ENCODE measurements at regions not wholly inside any gene's neighbourhood (a gene's known extent, or its start where the extent isn't known, plus 50 kb on each side); places are given as distances from the start of the nearest gene placed in this dataset.

DNA sequence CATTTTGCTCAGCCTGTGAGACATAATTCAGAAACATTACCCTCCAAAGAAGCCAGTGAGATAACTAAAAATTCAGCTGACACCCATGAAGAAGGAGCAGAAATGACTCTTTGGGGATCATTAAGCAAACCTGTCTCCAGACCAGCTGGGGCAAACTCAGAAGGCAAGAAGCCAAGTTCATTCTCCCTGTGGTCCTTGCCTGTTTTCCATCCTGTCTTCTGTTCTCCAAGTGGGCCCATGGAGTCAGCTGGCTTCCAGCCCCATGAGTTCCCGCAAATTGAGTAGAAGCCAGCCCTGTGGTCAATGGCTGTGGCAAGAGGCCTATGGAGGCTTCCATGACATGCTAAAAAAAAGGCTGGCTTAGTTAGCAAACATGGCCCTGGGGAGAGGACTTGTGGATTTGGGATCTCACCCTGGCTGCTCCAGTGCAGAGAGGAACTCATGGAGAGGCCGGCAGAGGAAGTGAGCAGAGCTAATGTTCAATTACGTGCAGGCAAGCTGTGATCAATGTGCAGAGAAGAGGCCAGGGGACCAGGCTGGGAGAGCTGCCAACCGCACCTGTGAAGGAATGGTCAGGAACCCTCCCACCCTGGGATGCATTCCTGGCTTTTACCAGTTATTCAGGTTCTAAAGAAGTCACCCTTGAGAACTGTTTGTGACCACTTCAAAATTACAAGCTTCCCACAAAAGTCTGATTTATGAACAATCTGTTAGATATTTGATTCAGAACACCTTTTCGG, 229.1 kb downstream of the TSHZ3 start:
- DNase-seq (ENCODE audit: low spot score), result no peak

DNA sequence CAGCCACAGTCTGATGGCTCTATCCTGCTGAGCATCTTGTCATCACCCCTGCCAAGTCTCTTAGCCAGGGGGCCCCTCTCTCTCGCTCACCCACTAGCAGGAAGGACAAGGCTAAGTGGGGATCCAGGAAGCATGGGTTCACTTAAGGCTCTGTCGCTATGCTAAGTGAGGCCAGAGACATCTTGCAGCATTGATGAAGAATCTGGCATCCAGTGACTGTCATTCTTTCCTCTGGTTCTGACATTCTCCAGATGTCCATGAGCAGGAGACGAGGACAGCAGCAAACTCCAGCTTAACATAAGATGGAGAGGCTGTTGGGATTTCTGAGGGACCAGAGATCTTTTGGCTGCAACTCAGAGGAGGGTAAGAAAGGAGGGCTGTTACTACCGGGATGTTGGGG, 230.2 kb downstream of the TSHZ3 start:
- DNase-seq (ENCODE audit: low spot score), result no peak

GRCh38 chr19:31118287-31118955, 230.8 kb downstream of the TSHZ3 start:
- no peak for DNase-seq (ENCODE audit: low spot score)

- DNase-seq (ENCODE audit: low spot score), result no peak
Observed at GRCh38 chr19:31114585-31114984, 234.7 kb downstream of the TSHZ3 start.

- no peak for DNase-seq (ENCODE audit: low spot score)
Observed at GRCh38 chr19:31113293-31113692, 235.9 kb downstream of the TSHZ3 start.

DNA sequence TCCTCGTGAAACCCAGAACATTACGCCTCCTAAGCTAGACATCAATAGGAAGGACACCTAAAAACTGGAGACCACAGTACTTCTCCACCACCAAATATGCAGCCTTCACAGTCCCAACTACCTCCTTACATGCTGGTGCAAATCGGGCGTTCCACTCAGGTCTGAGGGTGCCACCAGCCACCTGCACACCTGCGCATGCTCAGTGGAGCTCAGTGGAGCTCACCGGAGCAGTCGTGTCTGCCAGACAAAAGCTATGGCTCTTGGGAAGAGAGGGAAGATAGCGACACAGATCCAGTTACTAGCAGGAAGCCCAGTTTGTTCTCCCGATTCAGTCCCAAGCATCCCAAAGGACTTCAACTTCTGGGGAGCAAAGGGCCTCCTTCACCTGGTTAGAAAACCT, 237.1 kb downstream of the TSHZ3 start:
- DNase-seq (ENCODE audit: low spot score), result no peak

- DNase-seq (ENCODE audit: low spot score), result no peak
Observed at GRCh38 chr19:31111741-31112140, 237.5 kb downstream of the TSHZ3 start.

GRCh38 chr19:31110336-31110735, 238.9 kb downstream of the TSHZ3 start:
- DNase-seq (ENCODE audit: low spot score), result no peak

GRCh38 chr19:31109636-31110035, 239.6 kb downstream of the TSHZ3 start:
- DNase-seq (ENCODE audit: low spot score), result no peak

GRCh38 chr19:31107096-31107495, 242.1 kb downstream of the TSHZ3 start:
- DNase-seq (ENCODE audit: low spot score), result no peak

GRCh38 chr19:31105761-31106160, 243.5 kb downstream of the TSHZ3 start:
- no peak for DNase-seq (ENCODE audit: low spot score)

GRCh38 chr19:31104451-31104850, 244.8 kb downstream of the TSHZ3 start:
- no peak for DNase-seq (ENCODE audit: low spot score)

- no peak for DNase-seq (ENCODE audit: low spot score)
Observed at GRCh38 chr19:31103228-31103627, 246.0 kb downstream of the TSHZ3 start.

DNA sequence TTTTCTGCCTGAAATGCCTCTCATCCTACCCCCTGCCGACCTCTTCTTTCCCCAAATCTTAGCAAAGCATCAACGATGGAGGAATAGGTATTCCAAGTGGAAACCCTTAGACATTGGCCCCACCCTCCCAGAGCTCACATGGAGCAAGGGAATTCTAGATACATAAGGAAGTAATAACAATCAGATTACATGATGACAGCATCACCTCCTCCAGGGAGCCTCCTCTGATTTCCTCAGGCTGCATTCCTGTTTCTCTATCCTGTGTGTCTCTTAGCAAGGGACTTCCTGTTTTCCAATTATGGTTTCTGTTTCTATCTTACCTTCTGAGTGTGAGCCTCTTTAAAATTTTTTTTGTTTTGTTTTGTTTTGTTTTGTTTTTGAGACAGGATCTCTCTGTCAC, 246.6 kb downstream of the TSHZ3 start:
- no peak for DNase-seq (ENCODE audit: low spot score)

DNA sequence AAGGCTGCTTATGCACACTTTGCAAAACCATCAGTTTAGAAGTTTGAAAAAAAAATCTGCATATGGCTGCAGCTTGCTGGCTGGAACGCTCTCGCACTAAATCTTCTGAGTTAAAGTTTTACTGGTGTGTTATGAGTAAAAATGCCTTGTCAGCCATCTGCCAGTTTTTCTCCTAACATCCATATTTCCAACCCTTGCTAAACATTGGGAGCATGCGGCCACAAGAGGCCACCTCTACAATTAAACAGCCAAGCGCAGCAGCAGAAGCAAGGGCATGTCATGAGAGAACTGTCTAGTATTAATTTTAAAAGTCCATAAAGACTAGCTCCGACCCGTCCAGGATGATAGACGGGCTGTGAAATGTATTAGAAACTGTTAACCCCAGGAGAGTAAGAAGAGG, 248.3 kb downstream of the TSHZ3 start:
- DNase-seq (ENCODE audit: low spot score), result no peak

DNA sequence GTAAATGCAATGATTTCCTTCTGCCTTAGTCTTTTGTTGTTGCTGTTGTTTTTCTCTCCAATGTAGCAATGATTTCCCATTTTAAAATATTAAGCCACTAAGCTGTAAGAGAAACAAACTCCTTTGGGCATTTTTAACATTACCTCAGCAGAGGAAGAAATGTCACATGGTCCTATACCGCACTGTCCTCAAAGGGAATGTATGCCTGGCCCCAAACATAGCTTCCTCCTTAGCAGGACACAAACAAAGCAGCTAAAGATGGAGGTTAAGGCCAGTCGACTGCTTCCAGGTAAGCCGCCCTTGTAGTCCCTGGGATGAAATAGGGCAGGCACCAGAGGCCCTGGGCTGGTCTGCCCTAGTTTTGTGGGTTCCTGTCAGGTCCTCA, 249.0 kb downstream of the TSHZ3 start:
- DNase-seq (ENCODE audit: low spot score), result no peak

- DNase-seq (ENCODE audit: low spot score), result no peak
Observed at GRCh38 chr19:31099515-31100205, 249.6 kb downstream of the TSHZ3 start.

DNA sequence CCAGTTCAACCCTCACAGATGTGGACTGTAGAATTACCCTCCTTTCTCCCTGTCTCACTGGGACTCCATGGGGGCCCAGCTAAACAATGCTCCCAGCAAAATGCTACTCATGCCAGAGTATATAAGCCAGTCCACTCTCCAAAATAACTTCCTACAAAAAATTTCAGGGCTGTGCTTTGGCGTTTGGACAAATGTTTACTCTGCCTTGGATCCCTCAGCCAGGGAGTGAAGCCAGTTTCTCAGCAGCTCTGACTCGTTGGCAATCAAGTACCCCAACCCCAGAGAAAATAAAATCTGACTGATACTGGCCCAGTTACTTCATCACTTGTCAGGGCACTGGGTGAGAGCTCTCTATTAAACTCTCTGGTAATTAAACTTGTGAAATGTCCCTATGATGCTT, 250.4 kb downstream of the TSHZ3 start:
- DNase-seq (ENCODE audit: low spot score), result no peak

DNA sequence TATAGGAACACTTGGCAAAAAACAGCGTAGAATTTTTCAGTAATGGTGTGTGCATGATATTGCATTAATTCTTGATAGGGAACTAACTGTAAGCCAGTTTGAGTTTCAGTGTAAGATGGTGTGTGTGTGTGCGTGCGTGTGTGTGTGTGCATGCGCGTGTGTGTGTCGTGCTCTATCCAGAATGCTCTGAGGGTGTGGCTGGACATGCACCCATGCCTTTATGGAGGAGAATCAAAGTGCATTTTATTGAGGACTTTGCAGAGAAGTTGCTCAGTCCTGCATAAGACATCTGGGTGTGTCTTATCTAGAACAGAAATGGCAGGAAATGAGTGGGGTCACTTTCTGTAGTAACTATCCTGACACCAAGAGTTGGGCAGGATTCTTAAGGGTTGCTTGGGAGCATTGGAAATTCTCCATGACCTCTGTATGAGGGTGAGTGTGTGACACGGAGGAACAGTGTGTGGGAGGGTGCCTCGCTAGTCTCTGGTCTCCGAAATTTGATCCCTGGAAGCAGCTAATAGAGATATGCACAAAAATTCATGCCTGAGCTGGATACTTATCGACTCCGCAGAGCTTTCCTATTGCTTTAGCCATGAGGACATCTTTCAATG, 252.2 kb downstream of the TSHZ3 start:
- no peak for DNase-seq (ENCODE audit: low spot score)

- no peak for DNase-seq (ENCODE audit: low spot score)
Observed at GRCh38 chr19:31096062-31096830, 253.0 kb downstream of the TSHZ3 start.

GRCh38 chr19:31095100-31095804, 254.0 kb downstream of the TSHZ3 start:
- DNase-seq (ENCODE audit: low spot score), result no peak

All from HuH-7.5 (cell line).